Panc1 (cell line): ENCODE measurements at regions not wholly inside any gene's neighbourhood (a gene's known extent, or its start where the extent isn't known, plus 50 kb on each side); places are given as distances from the start of the nearest gene placed in this dataset.

ENCODE experiments used
- ATAC-seq: fragments of 200-7000 bp; cut with Tn5 transposase; 2 replicates; pipeline ENCODE4 v1.9.1; 2020; ENCODE audit warnings: mild to moderate bottlenecking, moderate library complexity
- BruUV-seq: library from RNA; stranded (reverse); fragments of 400-500 nt; replicated peaks from 2 replicates; lab custom pipeline; 2021; lab: Mats Ljungman, UMichigan
- CTCF ChIA-PET: fragments of 300-600 bp; sonication (Branson Sonifier 250); formaldehyde crosslinking; loops from one replicate; lab custom pipeline; 2022; ENCODE audit warnings: antibody characterized with exemption; lab: Charles Lee
- POLR2A ChIA-PET: fragments of 300-600 bp; sonication (Branson Sonifier 250); formaldehyde crosslinking; loops from one replicate; lab custom pipeline; 2022; ENCODE audit warnings: antibody characterized with exemption; lab: Charles Lee
- DNase-seq: peaks from one replicate; pipeline ENCODE4 v3.0.0-alpha.2; 2010; ENCODE audit warnings: low read depth, low spot score
- H3K27ac ChIP-seq: 2 replicates; pipeline ENCODE4 v1.5.1; 2011; ENCODE audit warnings: mild to moderate bottlenecking, low read length, inconsistent platforms
- H3K27me3 ChIP-seq: fragments of 200-500 bp; sonication (Bioruptor generic); 2 replicates; pipeline ENCODE4 v1.6.0; 2014; ENCODE audit warnings: low read length, inconsistent platforms; ENCODE audit not compliant: control insufficient read depth, insufficient read depth
- H3K36me3 ChIP-seq: fragments of 200-500 bp; sonication (Bioruptor generic); 2 replicates; pipeline ENCODE4 v1.5.1; 2014; ENCODE audit warnings: inconsistent platforms, mild to moderate bottlenecking, low read length, moderate library complexity; ENCODE audit not compliant: control insufficient read depth, insufficient read depth
- H3K4me1 ChIP-seq: 2 replicates; pipeline ENCODE4 v1.5.1; 2011; ENCODE audit warnings: inconsistent platforms, mild to moderate bottlenecking, low read length, moderate library complexity; ENCODE audit not compliant: control insufficient read depth, insufficient read depth
- H3K4me3 ChIP-seq, 2 experiments: 2 replicates each; pipeline ENCODE4 v1.5.1; 2011 to 2012; ENCODE audit warnings: low read depth in 2 of 2, low read length in 2 of 2, mild to moderate bottlenecking in 2 of 2, inconsistent platforms in 1 of 2, moderate library complexity in 1 of 2
- H3K9me3 ChIP-seq: fragments of 200-500 bp; sonication (Bioruptor generic); 2 replicates; pipeline ENCODE4 v1.5.1; 2014; ENCODE audit warnings: low read depth, mild to moderate bottlenecking, inconsistent platforms, low read length, moderate library complexity; ENCODE audit not compliant: control insufficient read depth, insufficient read depth
- POLR2AphosphoS5 ChIP-seq: IDR thresholded peaks from 2 replicates; pipeline ENCODE4 v1.6.1; 2012; ENCODE audit warnings: mild to moderate bottlenecking, low read depth, low read length, moderate library complexity
- SIN3A ChIP-seq: IDR thresholded peaks from 2 replicates; pipeline ENCODE4 v1.6.1; 2012; ENCODE audit warnings: low read depth, mild to moderate bottlenecking, low read length, moderate library complexity, borderline replicate concordance; ENCODE audit not compliant: insufficient read depth
- TCF7L2 ChIP-seq: IDR thresholded peaks from 2 replicates; pipeline ENCODE4 v1.6.1; 2011; ENCODE audit warnings: mild to moderate bottlenecking, low read depth, low read length, inconsistent platforms
- in situ Hi-C: cut with HindIII; loops from 2 replicates; pipeline ENCODE4 v1.10.0; 2016; ENCODE audit warnings: low sequenced_read_pairs, low pct_unique_long_range_greater_than_20kb
- intact Hi-C: fragments of 100-400 bp; cut with micrococcal nuclease; formaldehyde crosslinking; loops from one replicate; pipeline ENCODE4 v1.10.0; 2022; ENCODE audit not compliant: unreplicated experiment
- TF ChIP-seq, protein P1 (sequence below), 2 experiments: IDR thresholded peaks; 2 replicates each; pipeline ENCODE4 v1.6.1; 2011 to 2012; ENCODE audit warnings: low read depth in 2 of 2, control low read depth in 1 of 2, low read length in 1 of 2, mild to moderate bottlenecking in 1 of 2, moderate library complexity in 1 of 2; ENCODE audit not compliant: insufficient read depth in 1 of 2
- TF ChIP-seq, protein P2 (sequence below): fragments of 450-650 bp; IDR thresholded peaks from 2 replicates; pipeline ENCODE4 v1.5.1; 2017; ENCODE audit warnings: mild to moderate bottlenecking

DNA sequence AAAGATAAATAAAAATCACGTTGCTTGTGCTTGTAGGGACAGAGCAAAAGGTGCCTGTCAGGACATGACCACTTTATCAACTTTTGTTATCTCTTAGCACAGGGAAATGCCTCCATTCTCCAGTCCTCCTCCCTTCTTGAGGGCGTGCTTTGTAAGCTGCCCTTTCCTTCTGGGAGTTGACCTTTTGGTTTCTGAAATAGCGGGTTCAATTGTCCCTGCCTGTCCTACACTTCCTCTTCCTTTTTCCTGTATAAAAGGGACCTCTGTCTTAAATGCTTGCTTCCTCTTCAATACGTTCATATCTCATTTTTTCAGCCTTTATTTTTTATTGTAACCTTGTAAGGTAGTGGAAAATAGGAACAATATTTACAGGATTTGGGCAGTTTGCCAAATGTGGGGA is 153.5 kb downstream of the SH3BGRL start:
- Histone ChIP-seq H3K4me3 (no peak overlapping the region), H3K36me3 (no peaks in the 10 kb centered on the region), H3K9me3 (no peaks in the 10 kb centered on the region), H3K4me1 (no peaks in the 10 kb centered on the region), H3K27me3 (no peaks in the 10 kb centered on the region), H3K27ac (no peak overlapping the region)
- no peak for ATAC-seq
- in situ Hi-C loops: no loop called here
- no peak for TF ChIP-seq TCF7L2
- TF ChIP-seq POLR2AphosphoS5: no peak
- TF ChIP-seq, protein P1, sequence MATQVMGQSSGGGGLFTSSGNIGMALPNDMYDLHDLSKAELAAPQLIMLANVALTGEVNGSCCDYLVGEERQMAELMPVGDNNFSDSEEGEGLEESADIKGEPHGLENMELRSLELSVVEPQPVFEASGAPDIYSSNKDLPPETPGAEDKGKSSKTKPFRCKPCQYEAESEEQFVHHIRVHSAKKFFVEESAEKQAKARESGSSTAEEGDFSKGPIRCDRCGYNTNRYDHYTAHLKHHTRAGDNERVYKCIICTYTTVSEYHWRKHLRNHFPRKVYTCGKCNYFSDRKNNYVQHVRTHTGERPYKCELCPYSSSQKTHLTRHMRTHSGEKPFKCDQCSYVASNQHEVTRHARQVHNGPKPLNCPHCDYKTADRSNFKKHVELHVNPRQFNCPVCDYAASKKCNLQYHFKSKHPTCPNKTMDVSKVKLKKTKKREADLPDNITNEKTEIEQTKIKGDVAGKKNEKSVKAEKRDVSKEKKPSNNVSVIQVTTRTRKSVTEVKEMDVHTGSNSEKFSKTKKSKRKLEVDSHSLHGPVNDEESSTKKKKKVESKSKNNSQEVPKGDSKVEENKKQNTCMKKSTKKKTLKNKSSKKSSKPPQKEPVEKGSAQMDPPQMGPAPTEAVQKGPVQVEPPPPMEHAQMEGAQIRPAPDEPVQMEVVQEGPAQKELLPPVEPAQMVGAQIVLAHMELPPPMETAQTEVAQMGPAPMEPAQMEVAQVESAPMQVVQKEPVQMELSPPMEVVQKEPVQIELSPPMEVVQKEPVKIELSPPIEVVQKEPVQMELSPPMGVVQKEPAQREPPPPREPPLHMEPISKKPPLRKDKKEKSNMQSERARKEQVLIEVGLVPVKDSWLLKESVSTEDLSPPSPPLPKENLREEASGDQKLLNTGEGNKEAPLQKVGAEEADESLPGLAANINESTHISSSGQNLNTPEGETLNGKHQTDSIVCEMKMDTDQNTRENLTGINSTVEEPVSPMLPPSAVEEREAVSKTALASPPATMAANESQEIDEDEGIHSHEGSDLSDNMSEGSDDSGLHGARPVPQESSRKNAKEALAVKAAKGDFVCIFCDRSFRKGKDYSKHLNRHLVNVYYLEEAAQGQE (IDR thresholded peaks at IDR 0.05; ENCODE audit: insufficient read depth in 1 of 2, low read depth in 2 of 2, low read length in 1 of 2): no peak
- no peak for TF ChIP-seq SIN3A
- TF ChIP-seq, protein P2, sequence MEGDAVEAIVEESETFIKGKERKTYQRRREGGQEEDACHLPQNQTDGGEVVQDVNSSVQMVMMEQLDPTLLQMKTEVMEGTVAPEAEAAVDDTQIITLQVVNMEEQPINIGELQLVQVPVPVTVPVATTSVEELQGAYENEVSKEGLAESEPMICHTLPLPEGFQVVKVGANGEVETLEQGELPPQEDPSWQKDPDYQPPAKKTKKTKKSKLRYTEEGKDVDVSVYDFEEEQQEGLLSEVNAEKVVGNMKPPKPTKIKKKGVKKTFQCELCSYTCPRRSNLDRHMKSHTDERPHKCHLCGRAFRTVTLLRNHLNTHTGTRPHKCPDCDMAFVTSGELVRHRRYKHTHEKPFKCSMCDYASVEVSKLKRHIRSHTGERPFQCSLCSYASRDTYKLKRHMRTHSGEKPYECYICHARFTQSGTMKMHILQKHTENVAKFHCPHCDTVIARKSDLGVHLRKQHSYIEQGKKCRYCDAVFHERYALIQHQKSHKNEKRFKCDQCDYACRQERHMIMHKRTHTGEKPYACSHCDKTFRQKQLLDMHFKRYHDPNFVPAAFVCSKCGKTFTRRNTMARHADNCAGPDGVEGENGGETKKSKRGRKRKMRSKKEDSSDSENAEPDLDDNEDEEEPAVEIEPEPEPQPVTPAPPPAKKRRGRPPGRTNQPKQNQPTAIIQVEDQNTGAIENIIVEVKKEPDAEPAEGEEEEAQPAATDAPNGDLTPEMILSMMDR: no peak
- POLR2A ChIA-PET: no interaction called here
- no TSS peak for BruUV-seq
- CTCF ChIA-PET: no interaction called here
- no peak for DNase-seq
- intact Hi-C loops: no loop called here

DNA sequence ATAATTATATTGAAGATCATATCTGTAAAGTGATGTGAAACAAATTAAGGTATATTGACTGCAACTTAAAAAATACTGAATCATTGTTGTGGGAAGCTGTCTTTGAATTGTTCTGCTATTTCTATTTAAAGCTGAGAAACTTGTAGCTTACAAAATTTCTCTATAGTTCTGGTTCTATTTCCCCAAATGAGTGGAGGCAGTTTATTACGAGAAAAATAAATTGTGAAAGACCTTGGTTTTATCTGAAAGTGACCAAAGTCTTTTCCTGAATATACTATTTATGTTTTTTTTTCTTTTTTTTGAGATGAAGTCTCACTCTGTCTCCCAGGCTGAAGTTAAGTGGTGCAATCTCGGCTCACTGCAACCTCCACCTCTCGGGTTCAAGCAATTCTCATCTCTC is 165.4 kb downstream of the SH3BGRL start:
- H3K27ac ChIP-seq: no peak overlapping the region
- H3K4me3 ChIP-seq: no peak overlapping the region
- intact Hi-C loops (no loop called here), in situ Hi-C loops (no loop called here)
- TF ChIP-seq SIN3A: no peak
- TF ChIP-seq, protein P1 (IDR thresholded peaks at IDR 0.05; ENCODE audit: insufficient read depth in 1 of 2, low read depth in 2 of 2, low read length in 1 of 2): no peak
- TF ChIP-seq, protein P2: no peak
- no peak for TF ChIP-seq POLR2AphosphoS5
- TF ChIP-seq TCF7L2: no peak
- no peaks in the 10 kb centered on the region for H3K36me3 ChIP-seq
- ChIA-PET CTCF (no interaction called here), POLR2A (no interaction called here)
- no TSS peak for BruUV-seq
- no peaks in the 10 kb centered on the region for H3K9me3 ChIP-seq
- DNase-seq: no peak
- H3K27me3 ChIP-seq: no peaks in the 10 kb centered on the region
- no peak for ATAC-seq
- no peaks in the 10 kb centered on the region for H3K4me1 ChIP-seq
